BJ (cell line): ENCODE measurements at regions not wholly inside any gene's neighbourhood (a gene's known extent, or its start where the extent isn't known, plus 50 kb on each side); places are given as distances from the start of the nearest gene placed in this dataset.

Source experiments
- CTCF ChIA-PET: fragments of 350-600 bp; formaldehyde crosslinking; extraction: SDS; loops from one replicate; lab custom pipeline; 2021; ENCODE audit warnings: antibody characterized with exemption, inconsistent platforms; lab: Yijun Ruan, JAX
- POLR2A ChIA-PET: fragments of 300-600 bp; sonication (Branson Sonifier 250); formaldehyde crosslinking; extraction: SDS; loops from one replicate; lab custom pipeline; 2021; ENCODE audit warnings: antibody characterized with exemption; lab: Charles Lee
- DNase-seq: peaks from one replicate; pipeline ENCODE4 v3.0.0-alpha.2; 2011; ENCODE audit warnings: low read depth
- H3K27me3 ChIP-seq: 2 replicates; pipeline ENCODE4 v1.6.0; 2011; ENCODE audit warnings: low read length; ENCODE audit not compliant: control insufficient read depth, insufficient read depth
- H3K36me3 ChIP-seq: 2 replicates; pipeline ENCODE4 v1.5.1; 2011; ENCODE audit warnings: low read length; ENCODE audit not compliant: control insufficient read depth, insufficient read depth
- H3K4me3 ChIP-seq: 2 replicates; pipeline ENCODE4 v1.5.1; 2011; ENCODE audit warnings: low read depth, mild to moderate bottlenecking, control low read depth, low read length
- CTCF ChIP-seq: IDR thresholded peaks from 2 replicates; pipeline ENCODE4 v1.5.1; 2011; ENCODE audit warnings: low read depth, mild to moderate bottlenecking, control low read depth, inconsistent platforms, low read length, moderate library complexity; ENCODE audit not compliant: insufficient read depth

- POLR2A ChIA-PET: no interaction called here
- no peak for TF ChIP-seq CTCF
- Histone ChIP-seq H3K36me3 (no peaks in the 10 kb centered on the region), H3K4me3 (no peak overlapping the region), H3K27me3 (no peaks in the 10 kb centered on the region)
- CTCF ChIA-PET: no interaction called here
- peak; percentile 81 for DNase-seq
These were observed 128.8 kb upstream of the TRIB2 start for GRCh38 chr2:12587729-12588522.

- Histone ChIP-seq H3K27me3 (no peaks in the 10 kb centered on the region), H3K36me3 (no peaks in the 10 kb centered on the region), H3K4me3 (no peak overlapping the region)
- TF ChIP-seq CTCF: no peak
- ChIA-PET CTCF (no interaction called here), POLR2A (no interaction called here)
- no peak for DNase-seq
These were observed 127.8 kb upstream of the TRIB2 start for GRCh38 chr2:12588986-12589385.

GRCh38 chr2:12589802-12590320 is 126.9 kb upstream of the TRIB2 start:
- no peak for DNase-seq
- ChIA-PET POLR2A (no interaction called here), CTCF (no interaction called here)
- Histone ChIP-seq H3K27me3 (no peaks in the 10 kb centered on the region), H3K36me3 (no peaks in the 10 kb centered on the region), H3K4me3 (no peak overlapping the region)
- TF ChIP-seq CTCF: no peak

- no peak for TF ChIP-seq CTCF
- DNase-seq: no peak
- no peak overlapping the region for H3K4me3 ChIP-seq
- H3K36me3 ChIP-seq: no peaks in the 10 kb centered on the region
- POLR2A ChIA-PET: no interaction called here
- CTCF ChIA-PET: interaction anchor here (0.9 kb wide), 1 partner anchor 11 kb away, joined by 3 read pairs; no protein-coding TSS in a partner anchor
- H3K27me3 ChIP-seq: no peaks in the 10 kb centered on the region
These were observed 124.4 kb upstream of the TRIB2 start for GRCh38 chr2:12592296-12592695.

GRCh38 chr2:12594590-12594989 is 122.1 kb upstream of the TRIB2 start:
- no peak for DNase-seq
- H3K27me3 ChIP-seq: no peaks in the 10 kb centered on the region
- H3K36me3 ChIP-seq: no peaks in the 10 kb centered on the region
- ChIA-PET POLR2A (no interaction called here), CTCF (no interaction called here)
- no peak overlapping the region for H3K4me3 ChIP-seq
- no peak for TF ChIP-seq CTCF
